HG02970 (cell line): ENCODE measurements at regions not wholly inside any gene's neighbourhood (a gene's known extent, or its start where the extent isn't known, plus 50 kb on each side); places are given as distances from the start of the nearest gene placed in this dataset.

Experiments
- ATAC-seq: cut with Tn5 transposase; IDR thresholded peaks from one replicate; pipeline ENCODE4 v1.9.1; 2021; ENCODE audit warnings: mild to moderate bottlenecking, moderate library complexity, moderate number of reproducible peaks; ENCODE audit not compliant: unreplicated experiment, low FRiP score

DNA sequence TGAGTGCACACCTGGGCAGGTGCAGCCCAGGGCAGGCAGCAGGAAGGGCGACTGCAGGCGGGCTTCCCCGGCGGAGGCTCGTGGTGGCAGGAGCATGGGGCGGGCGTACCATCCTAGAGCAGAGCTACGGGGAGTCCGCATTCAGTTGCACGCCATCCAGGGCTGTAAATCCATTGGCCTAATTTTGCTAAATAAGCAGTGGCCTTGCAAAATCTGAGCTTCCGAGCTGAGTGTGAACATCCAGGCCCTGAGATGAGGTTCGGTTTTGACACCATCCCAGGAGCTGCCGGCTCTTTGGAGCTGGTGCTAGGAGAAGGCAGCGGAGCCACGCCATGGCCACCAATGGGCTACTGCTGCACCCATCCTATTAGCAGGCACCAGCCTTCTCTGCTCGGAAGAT is 664.8 kb downstream of the BRD1 start:
- ATAC-seq = no peak

DNA sequence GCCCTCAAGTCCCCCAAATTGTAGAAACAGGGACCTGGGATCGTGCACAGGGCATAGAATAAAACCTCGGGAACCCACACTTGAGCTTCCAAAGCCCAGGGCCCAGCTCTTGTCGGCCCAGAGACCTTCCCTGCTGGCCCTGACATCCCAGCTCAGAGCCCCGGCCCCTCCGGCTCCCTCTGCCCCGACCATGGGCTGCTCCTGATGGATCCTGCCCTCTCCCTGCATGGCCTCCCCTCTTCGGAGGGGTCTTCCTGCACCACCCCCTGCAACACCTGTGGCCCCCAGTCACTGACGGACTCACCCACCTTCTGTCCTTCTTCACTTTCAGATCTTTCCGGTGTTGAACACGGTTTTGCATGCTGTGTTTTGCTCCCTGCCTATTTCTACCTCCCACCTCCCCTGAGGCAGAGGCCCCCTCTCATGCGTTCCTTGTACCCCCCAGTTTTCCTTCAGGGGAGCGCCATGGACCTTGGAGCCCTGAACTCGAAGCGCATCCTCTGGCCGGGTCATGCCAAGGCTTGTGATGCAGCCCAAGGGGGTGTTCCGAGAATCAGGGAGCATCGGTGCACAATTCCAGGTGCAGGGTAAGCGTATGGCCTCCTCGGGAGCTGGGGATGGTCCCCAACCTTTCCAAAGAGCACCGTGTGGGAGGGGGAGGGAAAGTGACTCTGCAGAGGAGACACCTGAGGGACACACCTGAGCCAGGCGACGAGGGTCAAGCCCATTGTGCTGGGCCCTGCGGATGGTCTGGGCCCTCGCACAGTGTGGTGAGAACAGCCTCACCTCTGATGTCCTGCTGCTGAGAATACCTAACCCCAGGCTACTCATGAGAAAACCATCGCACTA is 666.4 kb downstream of the BRD1 start:
- no peak for ATAC-seq

DNA sequence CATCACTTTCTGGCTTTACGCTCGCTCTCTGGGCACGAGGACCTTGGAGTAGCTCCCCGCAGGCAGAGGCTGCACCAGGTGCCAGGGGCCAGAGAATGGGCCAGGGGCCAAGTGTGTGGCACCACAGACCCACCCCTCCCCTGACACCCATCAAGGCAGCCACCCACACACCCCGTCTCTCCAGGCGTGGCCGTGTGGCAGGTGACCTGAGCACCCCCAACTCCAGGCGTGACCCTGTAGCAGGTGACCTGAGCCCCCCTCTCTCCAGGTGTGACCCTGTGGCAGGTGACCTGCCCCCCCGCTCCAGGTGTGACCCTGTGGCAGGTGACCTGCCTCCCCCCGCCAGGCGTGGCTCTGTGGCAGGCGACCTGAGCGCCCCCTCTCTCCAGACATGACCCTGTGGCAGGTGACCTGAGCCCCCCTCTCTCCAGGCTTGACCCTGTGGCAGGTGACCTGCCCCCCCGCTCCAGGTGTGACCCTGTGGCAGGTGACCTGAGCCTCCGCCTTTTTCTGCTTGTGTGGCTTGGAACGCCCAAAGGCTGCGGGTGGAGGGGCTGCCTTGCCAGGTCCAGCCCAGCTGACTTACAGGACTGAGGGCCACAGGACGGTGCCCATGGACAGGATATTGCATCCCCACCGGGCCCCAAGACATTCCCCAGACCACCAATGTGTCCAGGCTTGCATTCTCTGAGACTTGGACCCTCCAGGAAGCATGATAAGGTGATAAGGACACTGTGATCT is 667.2 kb downstream of the BRD1 start:
- no peak for ATAC-seq

GRCh38 chr22:49159711-49160110 is 668.0 kb downstream of the BRD1 start:
- ATAC-seq = no peak

DNA sequence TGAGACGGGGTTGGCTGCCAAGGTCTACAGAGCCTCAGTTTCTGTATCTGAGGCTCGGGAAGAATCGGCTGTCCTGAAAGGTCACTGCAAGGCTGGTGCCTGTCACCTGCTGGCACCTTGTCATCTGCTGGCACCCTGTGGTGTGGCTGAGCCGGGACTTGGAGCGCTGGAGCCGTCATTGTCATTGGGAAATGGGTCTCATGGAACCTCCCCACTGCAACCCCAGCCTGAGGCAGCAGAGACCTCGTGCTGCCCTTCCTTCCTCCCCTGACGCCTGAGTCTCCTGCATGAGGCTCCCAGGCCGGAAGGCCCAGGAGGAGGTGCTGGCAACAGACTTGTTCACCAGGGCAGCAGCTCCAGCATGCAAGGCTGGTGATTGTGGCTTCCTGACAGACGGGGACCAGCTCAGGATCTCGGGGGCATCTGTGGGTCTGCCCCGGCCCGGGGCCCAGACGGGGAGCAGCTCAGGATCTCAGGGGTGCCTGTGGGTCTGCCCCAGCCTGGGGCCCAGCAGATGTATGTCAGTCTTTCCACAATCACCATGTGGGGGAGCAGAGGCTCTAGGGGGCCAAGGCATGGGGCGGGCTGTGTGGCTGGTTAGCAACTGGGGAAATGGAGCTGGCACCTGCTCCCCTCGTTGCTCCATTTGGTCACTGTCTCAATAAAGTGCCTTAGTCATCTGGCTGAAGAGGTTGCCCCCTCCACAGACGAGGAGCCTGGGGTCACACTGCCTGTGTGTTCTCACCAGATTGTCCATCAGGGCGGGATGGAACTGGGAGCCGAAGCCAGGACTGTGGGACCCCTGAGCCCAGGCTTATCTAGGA is 668.7 kb downstream of the BRD1 start:
- ATAC-seq = no peak

DNA sequence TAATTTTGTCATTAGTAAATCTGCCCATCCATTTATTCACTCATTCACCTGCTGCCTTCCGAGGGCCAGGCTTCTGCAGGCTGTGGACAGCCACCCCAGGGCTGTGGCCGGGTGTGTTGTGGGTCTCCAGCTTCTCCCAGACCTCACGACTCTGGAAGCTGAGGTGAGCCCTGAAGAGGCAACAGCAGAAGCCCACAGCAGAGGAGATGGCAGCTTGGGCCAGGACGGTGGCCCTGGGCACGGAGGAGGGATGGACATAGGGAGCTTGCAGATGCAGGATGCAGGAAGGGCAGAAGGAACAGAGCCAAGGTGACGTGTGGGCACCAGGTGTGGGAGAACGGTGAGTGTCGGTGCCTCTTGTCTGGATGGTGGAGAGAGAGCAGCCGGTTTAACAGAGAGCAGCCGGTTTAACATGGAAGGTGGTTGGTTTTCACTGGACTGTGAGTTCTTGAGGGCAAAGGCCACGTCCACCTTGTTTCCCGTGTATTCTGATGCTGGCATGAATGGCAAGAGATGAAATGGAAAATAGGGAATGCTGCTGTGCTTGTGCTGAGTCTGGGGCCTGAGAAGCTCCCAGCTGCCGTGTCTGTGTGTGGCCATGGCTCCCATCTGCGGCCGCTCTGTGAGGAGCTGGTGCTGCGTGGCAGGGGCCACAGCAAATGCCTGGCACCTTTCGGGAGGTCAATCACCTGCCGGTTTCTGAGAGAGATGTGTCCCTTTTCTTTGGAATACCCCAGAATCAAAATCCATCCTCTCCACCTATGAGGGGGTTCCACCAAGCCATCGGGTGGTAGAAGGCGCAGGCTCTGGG is 669.9 kb downstream of the BRD1 start:
- no peak for ATAC-seq

- no peak for ATAC-seq
Observed at GRCh38 chr22:49156662-49157285, 670.9 kb downstream of the BRD1 start.

DNA sequence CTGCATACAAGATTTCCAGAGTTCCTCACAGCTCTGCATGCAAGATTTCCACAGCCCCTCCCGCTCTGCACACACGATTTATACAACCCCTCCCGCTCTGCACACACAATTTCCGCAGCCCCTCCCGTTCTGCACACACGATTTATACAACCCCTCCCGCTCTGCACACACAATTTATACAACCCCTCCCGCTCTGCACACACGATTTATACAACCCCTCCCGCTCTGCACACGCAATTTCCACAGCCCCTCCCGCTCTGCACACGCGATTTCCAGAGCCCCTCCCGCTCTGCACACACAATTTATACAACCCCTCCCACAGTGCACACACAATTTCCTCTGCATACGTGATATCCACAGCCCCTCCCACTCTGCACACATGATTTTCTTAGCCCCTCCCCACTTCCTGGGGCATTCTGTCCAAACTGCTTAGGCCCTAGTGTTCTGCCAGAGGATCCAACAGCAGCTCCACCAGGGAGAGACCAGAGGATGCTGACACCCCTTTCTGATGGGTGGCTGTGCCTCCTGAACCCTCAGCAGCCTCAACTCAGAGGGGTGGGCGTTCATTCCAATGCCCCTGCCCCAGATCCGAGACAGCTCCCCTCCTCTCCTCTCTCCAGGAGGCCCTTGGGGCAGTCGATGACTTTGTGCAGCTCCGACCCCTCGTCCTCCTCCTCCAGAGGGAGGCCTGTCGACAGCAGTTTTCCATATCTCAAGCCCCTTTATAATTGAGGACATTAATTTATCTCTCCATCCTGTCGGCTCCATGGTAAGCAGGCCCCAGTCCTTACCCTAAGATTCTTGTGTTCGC is 671.7 kb downstream of the BRD1 start:
- no peak for ATAC-seq

DNA sequence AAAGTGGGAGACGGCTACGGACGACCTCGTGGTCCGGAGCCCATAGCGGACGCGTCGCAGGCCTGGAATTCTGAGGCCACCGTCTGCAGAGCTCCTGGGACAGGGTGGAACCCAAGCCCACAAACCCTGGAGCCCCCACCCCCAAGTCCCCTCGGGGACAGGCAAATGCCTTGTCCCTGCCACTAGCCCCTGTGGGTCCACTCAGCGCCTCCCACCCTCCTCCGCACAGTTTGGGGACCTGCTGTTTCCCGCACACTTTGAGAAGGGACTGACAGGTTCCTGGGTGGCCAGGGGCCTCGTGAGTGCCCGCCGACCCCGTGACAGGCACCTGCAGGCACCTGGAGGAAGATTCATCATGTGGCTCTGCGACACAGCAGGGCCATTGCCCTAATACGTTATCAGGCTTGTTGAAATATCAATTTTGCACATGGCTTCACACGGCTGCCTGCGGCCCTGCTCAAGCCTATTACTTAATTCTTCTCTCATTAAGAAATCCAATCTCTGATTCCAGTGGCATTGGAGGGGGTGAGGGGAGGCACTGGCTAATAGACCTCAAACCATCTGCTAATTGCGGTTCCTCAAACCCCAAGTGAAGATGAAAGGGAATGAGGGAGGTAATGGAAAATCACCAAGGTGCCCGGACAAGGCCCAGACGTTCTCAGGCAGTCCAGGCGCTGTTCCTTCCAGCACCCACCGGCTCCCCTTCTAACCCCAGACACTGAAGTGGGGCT is 672.5 kb downstream of the BRD1 start:
- ATAC-seq = no peak

- no peak for ATAC-seq
Observed at GRCh38 chr22:49154433-49154832, 673.2 kb downstream of the BRD1 start.

DNA sequence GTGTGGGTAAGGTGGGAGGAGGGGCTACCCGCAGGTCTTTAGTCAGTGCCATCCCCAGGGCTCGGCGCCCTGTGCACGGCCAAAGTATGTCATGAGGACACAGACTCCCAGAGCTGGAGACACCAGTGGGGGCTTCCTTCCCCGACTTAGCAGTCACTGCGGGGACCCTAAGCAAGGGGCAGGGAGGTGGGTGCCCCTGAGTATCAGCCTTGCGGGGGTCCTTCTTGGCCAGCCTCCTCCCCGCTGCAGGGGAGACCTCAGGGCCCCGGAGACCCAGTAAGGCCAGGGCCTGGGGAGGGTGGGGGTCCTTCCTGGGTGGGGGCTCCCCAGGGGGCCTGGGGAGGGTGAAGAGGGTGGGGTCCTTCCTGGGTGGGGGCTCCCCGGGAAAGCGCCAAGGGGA is 673.8 kb downstream of the BRD1 start:
- ATAC-seq = no peak

GRCh38 chr22:49152939-49153770 is 674.5 kb downstream of the BRD1 start:
- no peak for ATAC-seq

GRCh38 chr22:49152127-49152938 is 675.3 kb downstream of the BRD1 start:
- ATAC-seq = no peak

- no peak for ATAC-seq
Observed at GRCh38 chr22:49151256-49152126, 676.2 kb downstream of the BRD1 start.

GRCh38 chr22:49150801-49151221 is 676.9 kb downstream of the BRD1 start:
- ATAC-seq = no peak
